ENCODE measurements at regions not wholly inside any gene's neighbourhood (a gene's known extent, or its start where the extent isn't known, plus 50 kb on each side); places are given as distances from the start of the nearest gene placed in this dataset.

- H3K4me3 ChIP-seq (ENCODE audit: low read depth, low read length) = no peak overlapping the region
- no peak for TF ChIP-seq CTCF (IDR thresholded peaks at IDR 0.05; ENCODE audit: insufficient read depth, low read length)
- no peak for DNase-seq (ENCODE audit: low read depth)
Measured at GRCh38 chr12:102781117-102781516, 135.9 kb downstream of the PAH start.

GRCh38 chr12:102776041-102776440, 141.0 kb downstream of the PAH start:
- no peak for TF ChIP-seq CTCF (IDR thresholded peaks at IDR 0.05; ENCODE audit: insufficient read depth, low read length)
- DNase-seq (ENCODE audit: low read depth) = no peak
- H3K4me3 ChIP-seq (ENCODE audit: low read depth, low read length) = no peak overlapping the region

GRCh38 chr12:102769323-102769916, 147.6 kb downstream of the PAH start:
- peak; percentile 57 for TF ChIP-seq CTCF (IDR thresholded peaks at IDR 0.05; ENCODE audit: insufficient read depth, low read length)
- peak; percentile 52 for DNase-seq (ENCODE audit: low read depth)
- no peak overlapping the region for H3K4me3 ChIP-seq (ENCODE audit: low read depth, low read length)

GRCh38 chr12:102766961-102767360, 150.1 kb downstream of the PAH start:
- DNase-seq (ENCODE audit: low read depth) = no peak
- no peak overlapping the region for H3K4me3 ChIP-seq (ENCODE audit: low read depth, low read length)
- TF ChIP-seq CTCF (IDR thresholded peaks at IDR 0.05; ENCODE audit: insufficient read depth, low read length) = no peak

GRCh38 chr12:102765736-102766135, 151.3 kb downstream of the PAH start:
- no peak for TF ChIP-seq CTCF (IDR thresholded peaks at IDR 0.05; ENCODE audit: insufficient read depth, low read length)
- H3K4me3 ChIP-seq (ENCODE audit: low read depth, low read length) = no peak overlapping the region
- no peak for DNase-seq (ENCODE audit: low read depth)

- no peak overlapping the region for H3K4me3 ChIP-seq (ENCODE audit: low read depth, low read length)
- no peak for TF ChIP-seq CTCF (IDR thresholded peaks at IDR 0.05; ENCODE audit: insufficient read depth, low read length)
- DNase-seq (ENCODE audit: low read depth) = no peak
Measured at GRCh38 chr12:102763471-102763870, 153.6 kb downstream of the PAH start.

- DNase-seq (ENCODE audit: low read depth) = no peak
- no peak overlapping the region for H3K4me3 ChIP-seq (ENCODE audit: low read depth, low read length)
- no peak for TF ChIP-seq CTCF (IDR thresholded peaks at IDR 0.05; ENCODE audit: insufficient read depth, low read length)
Measured at GRCh38 chr12:102763061-102763460, 154.0 kb downstream of the PAH start.
